Uterus (tissue), 3 donors: ENCODE measurements at regions not wholly inside any gene's neighbourhood (a gene's known extent, or its start where the extent isn't known, plus 50 kb on each side); places are given as distances from the start of the nearest gene placed in this dataset.

Experiments
- DNase-seq, 2 donors: peaks; one replicate each; pipeline ENCODE4 v3.0.0-alpha.2; 2019 to 2020
- H3K27ac ChIP-seq, 2 donors: fragments of 200-600 bp; sonication (generic); 1 replicate in 1 of 2; 2 replicates in 1 of 2; pipeline ENCODE4 v1.5.1; 2016 to 2018
- H3K27me3 ChIP-seq, 2 donors: fragments of 200-600 bp; sonication (generic); one replicate each; pipeline ENCODE4 v1.5.1; 2018 to 2019; ENCODE audit warnings: control low read depth in 1 of 2
- H3K36me3 ChIP-seq, 2 donors: fragments of 200-600 bp; sonication (generic); one replicate each; pipeline ENCODE4 v1.5.1; 2019; ENCODE audit warnings: control low read depth in 1 of 2
- H3K4me1 ChIP-seq, 2 donors: fragments of 200-600 bp; sonication (generic); one replicate each; pipeline ENCODE4 v1.5.1; 2018 to 2019; ENCODE audit warnings: control low read depth in 1 of 2
- H3K4me3 ChIP-seq, 2 donors: fragments of 200-600 bp; sonication (generic); 1 replicate in 1 of 2; 2 replicates in 1 of 2; pipeline ENCODE4 v1.5.1; 2018 to 2019; ENCODE audit warnings: mild to moderate bottlenecking in 1 of 2
- H3K9me3 ChIP-seq, 2 donors: fragments of 200-600 bp; sonication (generic); one replicate each; pipeline ENCODE4 v1.5.1; 2019; ENCODE audit warnings: control low read depth in 1 of 2
- CTCF ChIP-seq, 4 experiments: fragments of 200-600 bp in 2 of 4; fragments of 450-650 bp in 2 of 4; sonication (generic) in 2 of 4; IDR thresholded peaks; one replicate each; pipeline ENCODE4 v1.5.1; 2016 to 2019; ENCODE audit warnings: antibody characterized with exemption in 4 of 4, mild to moderate bottlenecking in 2 of 4, moderate library complexity in 1 of 4
- POLR2A ChIP-seq, 2 donors: fragments of 450-650 bp; IDR thresholded peaks; one replicate each; pipeline ENCODE4 v1.6.1; 2016; ENCODE audit warnings: antibody characterized with exemption in 2 of 2, mild to moderate bottlenecking in 1 of 2, moderate library complexity in 1 of 2
- intact Hi-C: fragments of 100-400 bp; cut with DNase I; formaldehyde crosslinking; loops from one replicate; pipeline ENCODE4 v1.15.1; 2023; ENCODE audit warnings: low total_unique reads
- donor health status: DM: yes; HTN: yes; CAD: no.

- DNase-seq: no peak
- Histone ChIP-seq H3K27me3 (no peaks in the 10 kb centered on the region), H3K27ac (no peak overlapping the region), H3K4me1 (no peaks in the 10 kb centered on the region), H3K4me3 (no peak overlapping the region), H3K9me3 (no peaks in the 10 kb centered on the region), H3K36me3 (no peaks in the 10 kb centered on the region)
- TF ChIP-seq CTCF (IDR thresholded peaks at IDR 0.05) (no peak), POLR2A (IDR thresholded peaks at IDR 0.05) (no peak)
- intact Hi-C loops: no loop called here
Observed at GRCh38 chr3:117349566-117349965, 640.0 kb downstream of the TUSC7 start.

- no peak overlapping the region for H3K27ac ChIP-seq
- no peaks in the 10 kb centered on the region for H3K4me1 ChIP-seq
- no peak for DNase-seq
- intact Hi-C loops: no loop called here
- no peaks in the 10 kb centered on the region for H3K9me3 ChIP-seq
- no peaks in the 10 kb centered on the region for H3K27me3 ChIP-seq
- no peak overlapping the region for H3K4me3 ChIP-seq
- TF ChIP-seq CTCF (IDR thresholded peaks at IDR 0.05) (no peak), POLR2A (IDR thresholded peaks at IDR 0.05) (no peak)
- no peaks in the 10 kb centered on the region for H3K36me3 ChIP-seq
Observed at GRCh38 chr3:117350371-117350770, 640.8 kb downstream of the TUSC7 start.

- Histone ChIP-seq H3K4me1 (no peaks in the 10 kb centered on the region), H3K36me3 (no peaks in the 10 kb centered on the region), H3K9me3 (no peaks in the 10 kb centered on the region), H3K27me3 (no peaks in the 10 kb centered on the region), H3K4me3 (no peak overlapping the region), H3K27ac (no peak overlapping the region)
- intact Hi-C loops: no loop called here
- TF ChIP-seq POLR2A (IDR thresholded peaks at IDR 0.05): no peak
- no peak for TF ChIP-seq CTCF (IDR thresholded peaks at IDR 0.05)
- DNase-seq: no peak
Observed at GRCh38 chr3:117355566-117355965, 646.0 kb downstream of the TUSC7 start.

GRCh38 chr3:117356091-117356705 is 646.6 kb downstream of the TUSC7 start:
- Histone ChIP-seq H3K27ac (no peak overlapping the region), H3K9me3 (no peaks in the 10 kb centered on the region), H3K4me1 (no peaks in the 10 kb centered on the region), H3K36me3 (no peaks in the 10 kb centered on the region), H3K27me3 (no peaks in the 10 kb centered on the region), H3K4me3 (no peak overlapping the region)
- intact Hi-C loops: no loop called here
- TF ChIP-seq CTCF (IDR thresholded peaks at IDR 0.05) (no peak), POLR2A (IDR thresholded peaks at IDR 0.05) (no peak)
- no peak for DNase-seq

GRCh38 chr3:117358717-117359314 is 649.2 kb downstream of the TUSC7 start:
- Histone ChIP-seq H3K27ac (no peak overlapping the region), H3K27me3 (no peaks in the 10 kb centered on the region), H3K9me3 (no peaks in the 10 kb centered on the region), H3K4me1 (no peaks in the 10 kb centered on the region), H3K4me3 (no peak overlapping the region), H3K36me3 (no peaks in the 10 kb centered on the region)
- no peak for DNase-seq
- intact Hi-C loops: no loop called here
- TF ChIP-seq CTCF (IDR thresholded peaks at IDR 0.05) (no peak), POLR2A (IDR thresholded peaks at IDR 0.05) (no peak)
